ENCODE measurements at regions not wholly inside any gene's neighbourhood (a gene's known extent, or its start where the extent isn't known, plus 50 kb on each side); places are given as distances from the start of the nearest gene placed in this dataset.
"Not testable (repeated sequence)": the region's sequence is repeated elsewhere in the genome, so short reads cannot be mapped to it uniquely, and the experiment has no call there.

- not testable (repeated sequence) for H3K4me3 ChIP-seq (ENCODE audit: low read depth in 1 of 5, low read length in 5 of 5); H3K9ac ChIP-seq (ENCODE audit: low read length in 5 of 5); H3K36me3 ChIP-seq (ENCODE audit: control insufficient read depth in 5 of 5, insufficient read depth in 5 of 5, low read length in 5 of 5); H3K4me1 ChIP-seq (ENCODE audit: control insufficient read depth in 5 of 5, insufficient read depth in 5 of 5, low read length in 5 of 5); H3K27me3 ChIP-seq (ENCODE audit: control insufficient read depth in 5 of 5, insufficient read depth in 4 of 5, low read length in 5 of 5); H3K27ac ChIP-seq (ENCODE audit: low read depth, low read length); H3K9me3 ChIP-seq (ENCODE audit: control insufficient read depth in 5 of 5, low read length in 5 of 5)
These were observed 154.5 kb downstream of the LPIN1 start for GRCh38 chr2:11900891-11901290.

GRCh38 chr2:11901351-11902069 lies 155.1 kb downstream of the LPIN1 start:
- no peaks in the 10 kb centered on the region for H3K9me3 ChIP-seq (ENCODE audit: control insufficient read depth in 5 of 5, low read length in 5 of 5)
- H3K27ac ChIP-seq (ENCODE audit: low read depth, low read length): no peak overlapping the region
- H3K27me3 ChIP-seq (ENCODE audit: control insufficient read depth in 5 of 5, insufficient read depth in 4 of 5, low read length in 5 of 5): peaks cover 0 to 5% (median 0%) of the 10 kb centered on the region in 5 donors
- no peaks in the 10 kb centered on the region for H3K36me3 ChIP-seq (ENCODE audit: control insufficient read depth in 5 of 5, insufficient read depth in 5 of 5, low read length in 5 of 5)
- no peaks in the 10 kb centered on the region for H3K4me1 ChIP-seq (ENCODE audit: control insufficient read depth in 5 of 5, insufficient read depth in 5 of 5, low read length in 5 of 5)
- no peak overlapping the region for H3K4me3 ChIP-seq (ENCODE audit: low read depth in 1 of 5, low read length in 5 of 5)
- H3K9ac ChIP-seq (ENCODE audit: low read length in 5 of 5): no peak overlapping the region

- peaks cover 2 to 12% (median 6%) of the 10 kb centered on the region in 5 donors for H3K9me3 ChIP-seq (ENCODE audit: control insufficient read depth in 5 of 5, low read length in 5 of 5)
- H3K36me3 ChIP-seq (ENCODE audit: control insufficient read depth in 5 of 5, insufficient read depth in 5 of 5, low read length in 5 of 5): no peaks in the 10 kb centered on the region
- H3K4me3 ChIP-seq (ENCODE audit: low read depth in 1 of 5, low read length in 5 of 5): no peak overlapping the region
- H3K27me3 ChIP-seq (ENCODE audit: control insufficient read depth in 5 of 5, insufficient read depth in 4 of 5, low read length in 5 of 5): peaks cover 0 to 5% (median 0%) of the 10 kb centered on the region in 5 donors
- peaks cover 0 to 2% (median 0%) of the 10 kb centered on the region in 5 donors for H3K4me1 ChIP-seq (ENCODE audit: control insufficient read depth in 5 of 5, insufficient read depth in 5 of 5, low read length in 5 of 5)
- H3K9ac ChIP-seq (ENCODE audit: low read length in 5 of 5): no peak overlapping the region
- H3K27ac ChIP-seq (ENCODE audit: low read depth, low read length): no peak overlapping the region
These were observed 156.7 kb downstream of the LPIN1 start for GRCh38 chr2:11903085-11903606.

- no peaks in the 10 kb centered on the region for H3K36me3 ChIP-seq (ENCODE audit: control insufficient read depth in 5 of 5, insufficient read depth in 5 of 5, low read length in 5 of 5)
- peaks cover 0 to 5% (median 0%) of the 10 kb centered on the region in 5 donors for H3K27me3 ChIP-seq (ENCODE audit: control insufficient read depth in 5 of 5, insufficient read depth in 4 of 5, low read length in 5 of 5)
- no peak overlapping the region for H3K27ac ChIP-seq (ENCODE audit: low read depth, low read length)
- peaks cover 0 to 2% (median 0%) of the 10 kb centered on the region in 5 donors for H3K4me1 ChIP-seq (ENCODE audit: control insufficient read depth in 5 of 5, insufficient read depth in 5 of 5, low read length in 5 of 5)
- H3K9ac ChIP-seq (ENCODE audit: low read length in 5 of 5): no peak overlapping the region
- H3K4me3 ChIP-seq (ENCODE audit: low read depth in 1 of 5, low read length in 5 of 5): no peak overlapping the region
- H3K9me3 ChIP-seq (ENCODE audit: control insufficient read depth in 5 of 5, low read length in 5 of 5): peaks cover 2 to 12% (median 6%) of the 10 kb centered on the region in 5 donors
These were observed 157.6 kb downstream of the LPIN1 start for GRCh38 chr2:11904029-11904428.

- Histone ChIP-seq H3K36me3 (ENCODE audit: control insufficient read depth in 5 of 5, insufficient read depth in 5 of 5, low read length in 5 of 5) (no peaks in the 10 kb centered on the region), H3K4me3 (ENCODE audit: low read depth in 1 of 5, low read length in 5 of 5) (no peak overlapping the region), H3K9me3 (ENCODE audit: control insufficient read depth in 5 of 5, low read length in 5 of 5) (peaks cover 2 to 12% (median 6%) of the 10 kb centered on the region in 5 donors), H3K27ac (ENCODE audit: low read depth, low read length) (no peak overlapping the region), H3K4me1 (ENCODE audit: control insufficient read depth in 5 of 5, insufficient read depth in 5 of 5, low read length in 5 of 5) (peaks cover 0 to 2% (median 0%) of the 10 kb centered on the region in 5 donors), H3K9ac (ENCODE audit: low read length in 5 of 5) (no peak overlapping the region), H3K27me3 (ENCODE audit: control insufficient read depth in 5 of 5, insufficient read depth in 4 of 5, low read length in 5 of 5) (peaks cover 0 to 5% (median 0%) of the 10 kb centered on the region in 5 donors)
These were observed 158.5 kb downstream of the LPIN1 start for GRCh38 chr2:11904941-11905340.

GRCh38 chr2:11907190-11907589 lies 160.8 kb downstream of the LPIN1 start:
- Histone ChIP-seq H3K4me3 (ENCODE audit: low read depth in 1 of 5, low read length in 5 of 5) (peak overlapping the region in 1 of 5 donors; percentile 6), H3K27ac (ENCODE audit: low read depth, low read length) (no peak overlapping the region), H3K4me1 (ENCODE audit: control insufficient read depth in 5 of 5, insufficient read depth in 5 of 5, low read length in 5 of 5) (peaks cover 0 to 2% (median 0%) of the 10 kb centered on the region in 5 donors), H3K27me3 (ENCODE audit: control insufficient read depth in 5 of 5, insufficient read depth in 4 of 5, low read length in 5 of 5) (peaks cover 0 to 5% (median 0%) of the 10 kb centered on the region in 5 donors), H3K36me3 (ENCODE audit: control insufficient read depth in 5 of 5, insufficient read depth in 5 of 5, low read length in 5 of 5) (no peaks in the 10 kb centered on the region), H3K9ac (ENCODE audit: low read length in 5 of 5) (no peak overlapping the region), H3K9me3 (ENCODE audit: control insufficient read depth in 5 of 5, low read length in 5 of 5) (peaks cover 2 to 12% (median 7%) of the 10 kb centered on the region in 5 donors)

- no peak overlapping the region for H3K27ac ChIP-seq (ENCODE audit: low read depth, low read length)
- H3K36me3 ChIP-seq (ENCODE audit: control insufficient read depth in 5 of 5, insufficient read depth in 5 of 5, low read length in 5 of 5): no peaks in the 10 kb centered on the region
- no peak overlapping the region for H3K9ac ChIP-seq (ENCODE audit: low read length in 5 of 5)
- H3K27me3 ChIP-seq (ENCODE audit: control insufficient read depth in 5 of 5, insufficient read depth in 4 of 5, low read length in 5 of 5): peaks cover 0 to 2% (median 0%) of the 10 kb centered on the region in 5 donors
- H3K9me3 ChIP-seq (ENCODE audit: control insufficient read depth in 5 of 5, low read length in 5 of 5): peaks cover 2 to 17% (median 16%) of the 10 kb centered on the region in 5 donors
- H3K4me3 ChIP-seq (ENCODE audit: low read depth in 1 of 5, low read length in 5 of 5): no peak overlapping the region
- peaks cover 0 to 2% (median 0%) of the 10 kb centered on the region in 5 donors for H3K4me1 ChIP-seq (ENCODE audit: control insufficient read depth in 5 of 5, insufficient read depth in 5 of 5, low read length in 5 of 5)
These were observed 164.5 kb downstream of the LPIN1 start for GRCh38 chr2:11910971-11911370.

GRCh38 chr2:11912980-11913379 lies 166.5 kb downstream of the LPIN1 start:
- no peaks in the 10 kb centered on the region for H3K36me3 ChIP-seq (ENCODE audit: control insufficient read depth in 5 of 5, insufficient read depth in 5 of 5, low read length in 5 of 5)
- H3K9me3 ChIP-seq (ENCODE audit: control insufficient read depth in 5 of 5, low read length in 5 of 5): peaks cover 0 to 11% (median 7%) of the 10 kb centered on the region in 5 donors
- H3K9ac ChIP-seq (ENCODE audit: low read length in 5 of 5): no peak overlapping the region
- H3K4me3 ChIP-seq (ENCODE audit: low read depth in 1 of 5, low read length in 5 of 5): no peak overlapping the region
- no peaks in the 10 kb centered on the region for H3K4me1 ChIP-seq (ENCODE audit: control insufficient read depth in 5 of 5, insufficient read depth in 5 of 5, low read length in 5 of 5)
- no peak overlapping the region for H3K27ac ChIP-seq (ENCODE audit: low read depth, low read length)
- peaks cover 0 to 2% (median 0%) of the 10 kb centered on the region in 5 donors for H3K27me3 ChIP-seq (ENCODE audit: control insufficient read depth in 5 of 5, insufficient read depth in 4 of 5, low read length in 5 of 5)

- H3K27ac ChIP-seq (ENCODE audit: low read depth, low read length): no peak overlapping the region
- H3K36me3 ChIP-seq (ENCODE audit: control insufficient read depth in 5 of 5, insufficient read depth in 5 of 5, low read length in 5 of 5): no peaks in the 10 kb centered on the region
- no peaks in the 10 kb centered on the region for H3K4me1 ChIP-seq (ENCODE audit: control insufficient read depth in 5 of 5, insufficient read depth in 5 of 5, low read length in 5 of 5)
- H3K27me3 ChIP-seq (ENCODE audit: control insufficient read depth in 5 of 5, insufficient read depth in 4 of 5, low read length in 5 of 5): no peaks in the 10 kb centered on the region
- no peak overlapping the region for H3K4me3 ChIP-seq (ENCODE audit: low read depth in 1 of 5, low read length in 5 of 5)
- peaks cover 0 to 11% (median 7%) of the 10 kb centered on the region in 5 donors for H3K9me3 ChIP-seq (ENCODE audit: control insufficient read depth in 5 of 5, low read length in 5 of 5)
- no peak overlapping the region for H3K9ac ChIP-seq (ENCODE audit: low read length in 5 of 5)
These were observed 168.0 kb downstream of the LPIN1 start for GRCh38 chr2:11914455-11914854.

- peaks cover 0 to 11% (median 7%) of the 10 kb centered on the region in 5 donors for H3K9me3 ChIP-seq (ENCODE audit: control insufficient read depth in 5 of 5, low read length in 5 of 5)
- H3K4me3 ChIP-seq (ENCODE audit: low read depth in 1 of 5, low read length in 5 of 5): no peak overlapping the region
- H3K36me3 ChIP-seq (ENCODE audit: control insufficient read depth in 5 of 5, insufficient read depth in 5 of 5, low read length in 5 of 5): no peaks in the 10 kb centered on the region
- no peaks in the 10 kb centered on the region for H3K4me1 ChIP-seq (ENCODE audit: control insufficient read depth in 5 of 5, insufficient read depth in 5 of 5, low read length in 5 of 5)
- no peaks in the 10 kb centered on the region for H3K27me3 ChIP-seq (ENCODE audit: control insufficient read depth in 5 of 5, insufficient read depth in 4 of 5, low read length in 5 of 5)
- no peak overlapping the region for H3K27ac ChIP-seq (ENCODE audit: low read depth, low read length)
- H3K9ac ChIP-seq (ENCODE audit: low read length in 5 of 5): no peak overlapping the region
These were observed 169.2 kb downstream of the LPIN1 start for GRCh38 chr2:11915650-11916049.

All from subcutaneous abdominal adipose tissue (tissue), 5 donors.